MG63 (cell line): ENCODE measurements at regions not wholly inside any gene's neighbourhood (a gene's known extent, or its start where the extent isn't known, plus 50 kb on each side); places are given as distances from the start of the nearest gene placed in this dataset.

ENCODE experiments used
- DNase-seq: peaks from one replicate; pipeline ENCODE4 v3.0.0-alpha.2; 2020
- H3K27me3 ChIP-seq: fragments of 250-450 bp; sonication (Bioruptor Pico); 2 replicates; pipeline ENCODE4 v1.5.1; 2020; ENCODE audit warnings: mild to moderate bottlenecking, moderate library complexity
- H3K36me3 ChIP-seq: fragments of 250-450 bp; sonication (Bioruptor Pico); 2 replicates; pipeline ENCODE4 v1.5.1; 2020; ENCODE audit warnings: mild to moderate bottlenecking, moderate library complexity
- H3K4me3 ChIP-seq: fragments of 250-450 bp; sonication (Bioruptor Pico); 2 replicates; pipeline ENCODE4 v1.5.1; 2020; ENCODE audit warnings: mild to moderate bottlenecking, moderate library complexity
- H3K9me3 ChIP-seq: fragments of 250-450 bp; sonication (Bioruptor Pico); 2 replicates; pipeline ENCODE4 v1.5.1; 2020; ENCODE audit warnings: mild to moderate bottlenecking, moderate library complexity

- Histone ChIP-seq H3K9me3 (no peaks in the 10 kb centered on the region), H3K4me3 (no peak overlapping the region), H3K36me3 (no peaks in the 10 kb centered on the region), H3K27me3 (no peaks in the 10 kb centered on the region)
- no peak for DNase-seq
Measured at GRCh38 chr12:66048835-66049537, 81.6 kb downstream of the LLPH start.

GRCh38 chr12:66048218-66048834 lies 82.2 kb downstream of the LLPH start:
- H3K4me3 ChIP-seq: no peak overlapping the region
- H3K27me3 ChIP-seq: no peaks in the 10 kb centered on the region
- H3K9me3 ChIP-seq: no peaks in the 10 kb centered on the region
- no peak for DNase-seq
- H3K36me3 ChIP-seq: no peaks in the 10 kb centered on the region

- H3K36me3 ChIP-seq: no peaks in the 10 kb centered on the region
- DNase-seq: no peak
- no peak overlapping the region for H3K4me3 ChIP-seq
- H3K27me3 ChIP-seq: no peaks in the 10 kb centered on the region
- H3K9me3 ChIP-seq: no peaks in the 10 kb centered on the region
Measured at GRCh38 chr12:66047411-66048021, 83.0 kb downstream of the LLPH start.

GRCh38 chr12:66045506-66045905 lies 85.0 kb downstream of the LLPH start:
- Histone ChIP-seq H3K27me3 (no peaks in the 10 kb centered on the region), H3K36me3 (no peaks in the 10 kb centered on the region), H3K4me3 (no peak overlapping the region), H3K9me3 (no peaks in the 10 kb centered on the region)
- DNase-seq: no peak

- H3K9me3 ChIP-seq: no peaks in the 10 kb centered on the region
- peak; percentile 59 for DNase-seq
Measured at GRCh38 chr12:66044731-66045130, 85.8 kb downstream of the LLPH start.

GRCh38 chr12:66043035-66043434 lies 87.5 kb downstream of the LLPH start:
- H3K9me3 ChIP-seq: no peaks in the 10 kb centered on the region
- DNase-seq: no peak
- no peaks in the 10 kb centered on the region for H3K27me3 ChIP-seq
- H3K36me3 ChIP-seq: no peaks in the 10 kb centered on the region
- H3K4me3 ChIP-seq: no peak overlapping the region

More at GRCh38 chr12:66044731-66045130, 85.8 kb downstream of the LLPH start:
- no peak overlapping the region for H3K4me3 ChIP-seq
- no peaks in the 10 kb centered on the region for H3K27me3 ChIP-seq
- no peaks in the 10 kb centered on the region for H3K36me3 ChIP-seq

GRCh38 chr12:66041651-66042363 lies 88.7 kb downstream of the LLPH start:
- Histone ChIP-seq H3K4me3 (no peak overlapping the region), H3K36me3 (no peaks in the 10 kb centered on the region), H3K9me3 (no peaks in the 10 kb centered on the region), H3K27me3 (no peaks in the 10 kb centered on the region)
- no peak for DNase-seq

GRCh38 chr12:66036317-66036716 lies 94.2 kb downstream of the LLPH start:
- no peaks in the 10 kb centered on the region for H3K27me3 ChIP-seq
- no peak overlapping the region for H3K4me3 ChIP-seq
- DNase-seq: peak; percentile 64
- H3K36me3 ChIP-seq: no peaks in the 10 kb centered on the region
- no peaks in the 10 kb centered on the region for H3K9me3 ChIP-seq

- Histone ChIP-seq H3K27me3 (no peaks in the 10 kb centered on the region), H3K36me3 (no peaks in the 10 kb centered on the region), H3K4me3 (no peak overlapping the region), H3K9me3 (no peaks in the 10 kb centered on the region)
- DNase-seq: no peak
Measured at GRCh38 chr12:66035288-66035966, 95.1 kb downstream of the LLPH start.

- H3K36me3 ChIP-seq: no peaks in the 10 kb centered on the region
- H3K9me3 ChIP-seq: no peaks in the 10 kb centered on the region
- DNase-seq: no peak
- no peaks in the 10 kb centered on the region for H3K27me3 ChIP-seq
- no peak overlapping the region for H3K4me3 ChIP-seq
Measured at GRCh38 chr12:66033151-66033550, 97.4 kb downstream of the LLPH start.

- no peaks in the 10 kb centered on the region for H3K27me3 ChIP-seq
- DNase-seq: no peak
- H3K36me3 ChIP-seq: no peaks in the 10 kb centered on the region
- H3K9me3 ChIP-seq: no peaks in the 10 kb centered on the region
- H3K4me3 ChIP-seq: no peak overlapping the region
Measured at GRCh38 chr12:66032739-66033138, 97.8 kb downstream of the LLPH start.

- Histone ChIP-seq H3K36me3 (no peaks in the 10 kb centered on the region), H3K27me3 (no peaks in the 10 kb centered on the region), H3K9me3 (no peaks in the 10 kb centered on the region), H3K4me3 (no peak overlapping the region)
- no peak for DNase-seq
Measured at GRCh38 chr12:66030217-66030781, 100.3 kb downstream of the LLPH start.

GRCh38 chr12:66028390-66028789 lies 102.2 kb downstream of the LLPH start:
- Histone ChIP-seq H3K9me3 (no peaks in the 10 kb centered on the region), H3K36me3 (no peaks in the 10 kb centered on the region), H3K4me3 (no peak overlapping the region), H3K27me3 (no peaks in the 10 kb centered on the region)
- no peak for DNase-seq

- no peaks in the 10 kb centered on the region for H3K36me3 ChIP-seq
- no peak for DNase-seq
- no peaks in the 10 kb centered on the region for H3K9me3 ChIP-seq
- H3K4me3 ChIP-seq: no peak overlapping the region
- no peaks in the 10 kb centered on the region for H3K27me3 ChIP-seq
Measured at GRCh38 chr12:66025477-66025876, 105.1 kb downstream of the LLPH start.

GRCh38 chr12:66024949-66025348 lies 105.6 kb downstream of the LLPH start:
- Histone ChIP-seq H3K36me3 (no peaks in the 10 kb centered on the region), H3K27me3 (no peaks in the 10 kb centered on the region), H3K4me3 (no peak overlapping the region), H3K9me3 (no peaks in the 10 kb centered on the region)
- DNase-seq: no peak

- H3K4me3 ChIP-seq: no peak overlapping the region
- no peak for DNase-seq
- H3K27me3 ChIP-seq: no peaks in the 10 kb centered on the region
- H3K9me3 ChIP-seq: no peaks in the 10 kb centered on the region
- no peaks in the 10 kb centered on the region for H3K36me3 ChIP-seq
Measured at GRCh38 chr12:66020481-66020880, 110.1 kb downstream of the LLPH start.

GRCh38 chr12:66017736-66018135 lies 112.8 kb downstream of the LLPH start:
- DNase-seq: no peak
- H3K4me3 ChIP-seq: no peak overlapping the region
- H3K27me3 ChIP-seq: no peaks in the 10 kb centered on the region
- H3K9me3 ChIP-seq: no peaks in the 10 kb centered on the region
- no peaks in the 10 kb centered on the region for H3K36me3 ChIP-seq
